ENCODE measurements at regions not wholly inside any gene's neighbourhood (a gene's known extent, or its start where the extent isn't known, plus 50 kb on each side); places are given as distances from the start of the nearest gene placed in this dataset.

DNA sequence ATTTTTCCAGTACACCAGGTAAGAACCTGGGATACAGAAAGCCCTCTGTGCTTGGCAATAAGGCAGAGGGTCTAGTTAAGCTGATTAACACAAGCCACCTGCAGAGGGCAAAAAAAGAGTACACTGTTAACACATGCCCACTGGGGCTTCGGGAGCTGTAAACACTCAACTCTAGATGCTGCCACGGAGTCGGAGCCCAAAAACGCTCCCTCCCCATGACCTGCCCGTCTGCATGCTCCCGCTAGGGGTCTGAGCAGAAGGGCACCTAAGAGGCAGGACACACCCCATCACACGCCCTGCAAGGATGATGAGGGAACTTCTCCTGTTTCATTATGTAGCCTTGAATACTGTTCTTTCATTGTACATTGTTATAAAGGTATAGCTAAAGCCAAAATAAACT is 715.6 kb upstream of the AADAT start:
- TF ChIP-seq POLR2A (IDR thresholded peaks at IDR 0.05; ENCODE audit: low read depth, low read length) (no peak), TAF1 (IDR thresholded peaks at IDR 0.05; ENCODE audit: low read depth, low read length) (no peak), POLR2AphosphoS5 (IDR thresholded peaks at IDR 0.05; ENCODE audit: low read depth, low read length) (no peak), SPI1 (IDR thresholded peaks at IDR 0.05; ENCODE audit: low read depth, low read length) (no peak), POU2F2 (IDR thresholded peaks at IDR 0.05; ENCODE audit: low read depth, low read length) (no peak), PAX5 (IDR thresholded peaks at IDR 0.05; ENCODE audit: insufficient read depth, low read length, severe bottlenecking) (no peak)

All from GM12891 (cell line).